ENCODE measurements at regions not wholly inside any gene's neighbourhood (a gene's known extent, or its start where the extent isn't known, plus 50 kb on each side); places are given as distances from the start of the nearest gene placed in this dataset.

GRCh38 chr18:60862988-60863387 lies 470.2 kb upstream of the CDH20 start:
- no peaks in the 10 kb centered on the region for H3K27me3 ChIP-seq

DNA sequence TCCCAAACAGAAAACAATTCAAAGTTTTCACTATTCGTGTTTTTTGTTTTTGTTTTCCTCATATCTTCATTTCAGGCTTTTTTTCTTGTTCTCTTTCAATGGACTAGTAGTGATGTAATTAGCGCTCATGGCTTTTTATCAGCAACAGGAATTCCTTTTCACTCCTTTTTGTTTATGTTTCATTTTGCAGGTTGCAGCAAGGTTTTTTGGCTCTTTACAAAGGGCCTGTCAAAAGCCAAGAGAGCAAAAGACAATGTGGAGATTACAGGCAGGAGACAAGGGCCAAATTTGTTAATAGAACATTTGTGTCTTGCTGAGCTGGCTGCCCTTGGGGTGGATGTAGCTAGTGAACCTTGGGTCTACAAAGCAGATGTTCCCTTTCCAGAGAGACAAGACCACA lies 467.4 kb upstream of the CDH20 start:
- DNase-seq: no peak
- Histone ChIP-seq H3K36me3 (no peaks in the 10 kb centered on the region), H3K4me1 (no peaks in the 10 kb centered on the region), H3K9me3 (no peaks in the 10 kb centered on the region), H3K27me3 (no peaks in the 10 kb centered on the region), H3K27ac (no peak overlapping the region), H3K4me3 (no peak overlapping the region)
- TF ChIP-seq, protein P1, sequence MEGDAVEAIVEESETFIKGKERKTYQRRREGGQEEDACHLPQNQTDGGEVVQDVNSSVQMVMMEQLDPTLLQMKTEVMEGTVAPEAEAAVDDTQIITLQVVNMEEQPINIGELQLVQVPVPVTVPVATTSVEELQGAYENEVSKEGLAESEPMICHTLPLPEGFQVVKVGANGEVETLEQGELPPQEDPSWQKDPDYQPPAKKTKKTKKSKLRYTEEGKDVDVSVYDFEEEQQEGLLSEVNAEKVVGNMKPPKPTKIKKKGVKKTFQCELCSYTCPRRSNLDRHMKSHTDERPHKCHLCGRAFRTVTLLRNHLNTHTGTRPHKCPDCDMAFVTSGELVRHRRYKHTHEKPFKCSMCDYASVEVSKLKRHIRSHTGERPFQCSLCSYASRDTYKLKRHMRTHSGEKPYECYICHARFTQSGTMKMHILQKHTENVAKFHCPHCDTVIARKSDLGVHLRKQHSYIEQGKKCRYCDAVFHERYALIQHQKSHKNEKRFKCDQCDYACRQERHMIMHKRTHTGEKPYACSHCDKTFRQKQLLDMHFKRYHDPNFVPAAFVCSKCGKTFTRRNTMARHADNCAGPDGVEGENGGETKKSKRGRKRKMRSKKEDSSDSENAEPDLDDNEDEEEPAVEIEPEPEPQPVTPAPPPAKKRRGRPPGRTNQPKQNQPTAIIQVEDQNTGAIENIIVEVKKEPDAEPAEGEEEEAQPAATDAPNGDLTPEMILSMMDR (IDR thresholded peaks at IDR 0.05): no peak
- TF ChIP-seq POLR2A (IDR thresholded peaks at IDR 0.05): no peak

More at GRCh38 chr18:60862988-60863387, 470.2 kb upstream of the CDH20 start:
- DNase-seq: no peak
- no peaks in the 10 kb centered on the region for H3K36me3 ChIP-seq
- no peak overlapping the region for H3K4me3 ChIP-seq
- no peaks in the 10 kb centered on the region for H3K9me3 ChIP-seq
- no peak for TF ChIP-seq POLR2A (IDR thresholded peaks at IDR 0.05)
- TF ChIP-seq, protein P1 (IDR thresholded peaks at IDR 0.05): no peak
- H3K4me1 ChIP-seq: no peaks in the 10 kb centered on the region
- no peak overlapping the region for H3K27ac ChIP-seq

DNA sequence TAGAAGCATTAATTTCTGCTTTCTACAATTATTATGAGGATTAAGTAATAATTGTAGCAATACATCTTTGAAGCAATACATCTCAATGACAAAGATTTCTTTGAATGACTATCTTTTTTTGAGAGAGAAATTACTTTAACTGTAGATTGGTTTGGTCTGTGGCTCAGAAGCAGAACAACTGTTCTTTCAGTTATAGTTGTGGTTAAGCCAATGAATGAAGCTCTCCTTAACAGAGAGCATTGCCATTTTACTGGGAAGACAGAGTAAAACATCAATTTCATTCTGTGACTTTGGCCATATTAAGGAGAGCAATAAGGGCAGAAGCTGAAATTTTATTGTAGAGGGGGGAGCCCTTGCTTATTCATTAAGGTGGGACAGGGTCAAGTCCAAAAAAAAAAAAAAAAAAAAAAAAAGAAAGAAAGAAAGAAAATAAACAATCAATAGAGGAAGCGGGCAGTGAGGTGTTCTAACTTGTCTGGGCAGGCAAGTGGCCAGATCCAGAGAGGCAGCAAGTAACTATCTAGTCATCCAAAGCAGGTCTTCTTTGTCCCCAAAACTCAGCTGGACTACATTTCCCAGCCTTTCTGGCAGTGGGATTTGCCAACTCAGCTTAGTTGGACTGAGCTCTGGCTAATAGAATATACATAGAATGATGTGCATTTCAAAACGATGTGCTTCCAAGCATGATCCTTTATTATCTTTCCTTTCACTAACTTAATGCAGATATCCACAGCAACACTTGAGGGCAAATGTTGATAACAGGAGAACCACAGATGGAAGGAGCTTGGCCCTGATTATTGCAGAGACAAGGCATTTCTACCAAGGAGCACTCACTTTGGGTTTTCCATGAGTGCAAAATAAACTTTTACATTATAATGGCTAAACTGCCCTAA lies 462.7 kb upstream of the CDH20 start:
- H3K27ac ChIP-seq: no peak overlapping the region
- no peaks in the 10 kb centered on the region for H3K36me3 ChIP-seq
- H3K4me1 ChIP-seq: no peaks in the 10 kb centered on the region
- no peak for DNase-seq
- no peaks in the 10 kb centered on the region for H3K9me3 ChIP-seq
- no peaks in the 10 kb centered on the region for H3K27me3 ChIP-seq
- no peak for TF ChIP-seq POLR2A (IDR thresholded peaks at IDR 0.05)
- TF ChIP-seq, protein P1 (IDR thresholded peaks at IDR 0.05): no peak
- no peak overlapping the region for H3K4me3 ChIP-seq

GRCh38 chr18:60872434-60872833 lies 460.8 kb upstream of the CDH20 start:
- H3K27ac ChIP-seq: no peak overlapping the region
- TF ChIP-seq, protein P1 (IDR thresholded peaks at IDR 0.05): no peak
- TF ChIP-seq POLR2A (IDR thresholded peaks at IDR 0.05): no peak
- H3K4me1 ChIP-seq: no peaks in the 10 kb centered on the region
- H3K4me3 ChIP-seq: no peak overlapping the region
- H3K36me3 ChIP-seq: no peaks in the 10 kb centered on the region
- no peaks in the 10 kb centered on the region for H3K27me3 ChIP-seq
- H3K9me3 ChIP-seq: no peaks in the 10 kb centered on the region
- DNase-seq: no peak

DNA sequence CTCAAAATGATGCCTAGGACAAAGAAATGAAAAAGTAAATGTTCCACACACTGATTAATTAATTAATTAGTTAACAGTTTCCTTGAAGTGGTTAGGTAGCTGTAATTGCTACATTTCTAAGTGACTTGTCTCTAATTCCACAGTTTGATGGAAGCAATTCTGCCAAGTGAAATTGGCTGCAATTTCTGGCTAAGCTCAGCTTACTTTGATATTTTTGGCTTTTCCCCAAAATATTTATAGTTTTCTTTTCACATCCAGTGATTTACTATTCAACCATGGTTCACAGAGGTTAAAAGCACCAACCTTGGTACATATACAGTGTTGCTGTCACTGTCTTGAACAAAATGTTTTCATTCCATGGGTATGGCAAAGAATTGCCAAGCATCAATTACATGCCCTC lies 459.5 kb upstream of the CDH20 start:
- H3K4me1 ChIP-seq: no peaks in the 10 kb centered on the region
- H3K36me3 ChIP-seq: no peaks in the 10 kb centered on the region
- H3K4me3 ChIP-seq: no peak overlapping the region
- DNase-seq: no peak
- no peak for TF ChIP-seq POLR2A (IDR thresholded peaks at IDR 0.05)
- TF ChIP-seq, protein P1 (IDR thresholded peaks at IDR 0.05): no peak
- no peak overlapping the region for H3K27ac ChIP-seq
- no peaks in the 10 kb centered on the region for H3K27me3 ChIP-seq
- H3K9me3 ChIP-seq: no peaks in the 10 kb centered on the region

Data from Peyer's patch (tissue), 4 donors.